Uterus (tissue), 3 donors: ENCODE measurements at regions not wholly inside any gene's neighbourhood (a gene's known extent, or its start where the extent isn't known, plus 50 kb on each side); places are given as distances from the start of the nearest gene placed in this dataset.

Experiments used
- DNase-seq, 2 donors: peaks; one replicate each; pipeline ENCODE4 v3.0.0-alpha.2; 2019 to 2020
- H3K27ac ChIP-seq, 2 donors: fragments of 200-600 bp; sonication (generic); 1 replicate in 1 of 2; 2 replicates in 1 of 2; pipeline ENCODE4 v1.5.1; 2016 to 2018
- H3K27me3 ChIP-seq, 2 donors: fragments of 200-600 bp; sonication (generic); one replicate each; pipeline ENCODE4 v1.5.1; 2018 to 2019; ENCODE audit warnings: control low read depth in 1 of 2
- H3K36me3 ChIP-seq, 2 donors: fragments of 200-600 bp; sonication (generic); one replicate each; pipeline ENCODE4 v1.5.1; 2019; ENCODE audit warnings: control low read depth in 1 of 2
- H3K4me1 ChIP-seq, 2 donors: fragments of 200-600 bp; sonication (generic); one replicate each; pipeline ENCODE4 v1.5.1; 2018 to 2019; ENCODE audit warnings: control low read depth in 1 of 2
- H3K4me3 ChIP-seq, 2 donors: fragments of 200-600 bp; sonication (generic); 1 replicate in 1 of 2; 2 replicates in 1 of 2; pipeline ENCODE4 v1.5.1; 2018 to 2019; ENCODE audit warnings: mild to moderate bottlenecking in 1 of 2
- H3K9me3 ChIP-seq, 2 donors: fragments of 200-600 bp; sonication (generic); one replicate each; pipeline ENCODE4 v1.5.1; 2019; ENCODE audit warnings: control low read depth in 1 of 2
- POLR2A ChIP-seq, 2 donors: fragments of 450-650 bp; IDR thresholded peaks; one replicate each; pipeline ENCODE4 v1.6.1; 2016; ENCODE audit warnings: antibody characterized with exemption in 2 of 2, mild to moderate bottlenecking in 1 of 2, moderate library complexity in 1 of 2
- intact Hi-C: fragments of 100-400 bp; cut with DNase I; formaldehyde crosslinking; loops from one replicate; pipeline ENCODE4 v1.15.1; 2023; ENCODE audit warnings: low total_unique reads
- TF ChIP-seq, protein P1 (sequence below), 4 experiments: fragments of 200-600 bp in 2 of 4; fragments of 450-650 bp in 2 of 4; sonication (generic) in 2 of 4; IDR thresholded peaks; one replicate each; pipeline ENCODE4 v1.5.1; 2016 to 2019; ENCODE audit warnings: antibody characterized with exemption in 4 of 4, mild to moderate bottlenecking in 2 of 4, moderate library complexity in 1 of 4
- donor health status: DM: yes; HTN: yes; CAD: no.

DNA sequence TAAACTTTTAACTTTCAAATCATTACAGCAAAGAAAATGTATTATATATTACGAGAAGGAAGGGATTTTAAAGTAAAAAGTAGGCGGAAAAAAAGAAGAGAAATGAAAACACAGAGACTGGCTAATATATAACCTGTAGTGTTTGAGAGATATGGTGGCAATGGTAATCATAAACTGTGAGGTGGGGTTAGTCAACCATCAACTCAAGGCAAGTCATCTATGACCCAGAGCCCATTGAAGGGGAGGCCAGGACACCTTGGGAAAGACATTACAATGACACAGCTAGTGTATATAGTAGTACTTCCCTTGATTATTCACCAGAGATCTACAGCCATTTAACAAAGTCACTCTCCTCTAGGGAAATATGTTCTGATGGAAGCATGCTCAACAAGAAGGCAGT, 423.9 kb upstream of the PITX2 start:
- intact Hi-C loops: no loop called here

DNA sequence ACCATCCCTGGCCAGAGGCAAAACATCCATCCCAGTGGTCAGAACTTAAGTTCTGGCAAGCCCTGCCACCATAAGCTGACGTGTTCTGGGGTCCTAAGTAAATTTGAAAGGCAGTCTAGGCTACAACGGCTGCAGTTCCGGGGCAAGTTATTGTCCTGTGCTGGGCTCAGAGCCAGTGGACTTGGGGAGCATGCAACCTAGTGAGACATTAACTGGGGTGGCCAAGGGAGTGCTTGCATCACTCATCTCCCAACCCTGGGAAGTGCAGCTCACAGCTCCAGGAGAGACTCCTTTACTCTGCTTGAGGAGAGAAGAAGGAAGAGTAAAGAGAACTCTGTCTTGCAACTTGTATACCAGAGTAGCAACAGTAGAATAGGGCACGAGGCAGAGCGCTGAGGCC, 425.4 kb upstream of the PITX2 start:
- TF ChIP-seq, protein P1, sequence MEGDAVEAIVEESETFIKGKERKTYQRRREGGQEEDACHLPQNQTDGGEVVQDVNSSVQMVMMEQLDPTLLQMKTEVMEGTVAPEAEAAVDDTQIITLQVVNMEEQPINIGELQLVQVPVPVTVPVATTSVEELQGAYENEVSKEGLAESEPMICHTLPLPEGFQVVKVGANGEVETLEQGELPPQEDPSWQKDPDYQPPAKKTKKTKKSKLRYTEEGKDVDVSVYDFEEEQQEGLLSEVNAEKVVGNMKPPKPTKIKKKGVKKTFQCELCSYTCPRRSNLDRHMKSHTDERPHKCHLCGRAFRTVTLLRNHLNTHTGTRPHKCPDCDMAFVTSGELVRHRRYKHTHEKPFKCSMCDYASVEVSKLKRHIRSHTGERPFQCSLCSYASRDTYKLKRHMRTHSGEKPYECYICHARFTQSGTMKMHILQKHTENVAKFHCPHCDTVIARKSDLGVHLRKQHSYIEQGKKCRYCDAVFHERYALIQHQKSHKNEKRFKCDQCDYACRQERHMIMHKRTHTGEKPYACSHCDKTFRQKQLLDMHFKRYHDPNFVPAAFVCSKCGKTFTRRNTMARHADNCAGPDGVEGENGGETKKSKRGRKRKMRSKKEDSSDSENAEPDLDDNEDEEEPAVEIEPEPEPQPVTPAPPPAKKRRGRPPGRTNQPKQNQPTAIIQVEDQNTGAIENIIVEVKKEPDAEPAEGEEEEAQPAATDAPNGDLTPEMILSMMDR (IDR thresholded peaks at IDR 0.05): no peak
- TF ChIP-seq POLR2A (IDR thresholded peaks at IDR 0.05): no peak
- DNase-seq: no peak
- intact Hi-C loops: no loop called here

More for the DNA sequence above, 423.9 kb upstream of the PITX2 start:
- no peaks in the 10 kb centered on the region for H3K36me3 ChIP-seq
- H3K4me1 ChIP-seq: no peaks in the 10 kb centered on the region
- no peaks in the 10 kb centered on the region for H3K27me3 ChIP-seq
- H3K4me3 ChIP-seq: no peak overlapping the region
- no peaks in the 10 kb centered on the region for H3K9me3 ChIP-seq
- no peak for TF ChIP-seq POLR2A (IDR thresholded peaks at IDR 0.05)
- TF ChIP-seq, protein P1 (IDR thresholded peaks at IDR 0.05): no peak
- no peak for DNase-seq
- no peak overlapping the region for H3K27ac ChIP-seq

DNA sequence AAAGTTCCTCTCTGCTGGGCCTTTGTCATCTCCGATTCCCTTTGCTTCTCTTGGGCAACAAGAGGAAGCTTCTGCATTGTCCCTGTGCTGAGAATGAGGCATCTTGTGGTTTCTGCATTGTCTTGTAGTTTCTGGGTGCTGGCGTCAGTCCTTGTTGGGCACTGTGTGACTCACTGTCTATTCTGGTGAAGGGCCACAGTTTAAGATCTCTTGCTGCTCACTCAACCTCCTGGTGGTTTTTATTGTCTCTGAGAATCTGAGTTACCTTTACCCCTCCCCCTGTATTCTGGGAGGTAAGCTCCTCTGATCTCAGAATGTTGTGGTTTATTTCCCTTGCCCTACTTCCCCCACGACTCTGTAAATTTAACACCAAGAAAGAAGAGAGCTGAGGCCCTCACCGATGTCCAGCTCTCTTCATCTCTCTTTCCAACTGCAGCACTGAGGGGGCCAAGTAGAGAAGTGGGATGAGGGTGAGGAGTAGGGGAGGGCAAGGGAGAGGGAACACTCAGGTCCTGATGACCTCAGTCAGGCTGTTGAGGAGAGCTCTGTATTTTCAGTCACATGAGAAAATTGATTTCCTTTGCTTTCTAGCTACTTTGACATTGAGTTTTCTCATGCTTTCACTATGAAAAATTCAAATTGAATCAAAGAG, 441.6 kb upstream of the PITX2 start:
- H3K27me3 ChIP-seq: no peaks in the 10 kb centered on the region
- no peak for DNase-seq
- H3K9me3 ChIP-seq: no peaks in the 10 kb centered on the region
- intact Hi-C loops: no loop called here
- H3K4me3 ChIP-seq: no peak overlapping the region
- no peaks in the 10 kb centered on the region for H3K4me1 ChIP-seq
- no peak overlapping the region for H3K27ac ChIP-seq
- H3K36me3 ChIP-seq: no peaks in the 10 kb centered on the region
- TF ChIP-seq, protein P1 (IDR thresholded peaks at IDR 0.05): no peak
- TF ChIP-seq POLR2A (IDR thresholded peaks at IDR 0.05): no peak

More for the DNA sequence above, 425.4 kb upstream of the PITX2 start:
- H3K4me3 ChIP-seq: no peak overlapping the region
- no peaks in the 10 kb centered on the region for H3K9me3 ChIP-seq
- H3K4me1 ChIP-seq: no peaks in the 10 kb centered on the region
- no peak overlapping the region for H3K27ac ChIP-seq
- no peaks in the 10 kb centered on the region for H3K27me3 ChIP-seq
- H3K36me3 ChIP-seq: no peaks in the 10 kb centered on the region

DNA sequence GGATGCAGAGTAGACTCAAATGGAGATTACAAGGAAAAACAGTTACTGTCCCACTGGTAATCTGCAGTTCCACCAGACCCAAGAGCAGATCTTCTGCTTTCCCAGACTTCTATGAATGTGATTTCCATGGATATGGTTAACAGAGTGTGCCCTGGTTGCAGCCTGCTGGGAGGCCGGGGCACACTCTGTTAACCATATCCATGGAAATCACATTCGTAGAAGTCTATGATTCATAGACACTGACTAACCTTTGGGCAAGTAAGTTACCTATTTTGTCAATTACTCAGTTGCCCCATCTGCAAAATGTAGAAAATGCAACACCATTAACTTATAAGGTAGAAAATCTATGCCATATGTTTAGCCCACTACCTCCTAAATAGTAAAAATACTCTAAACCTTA, 443.1 kb upstream of the PITX2 start:
- no peak overlapping the region for H3K27ac ChIP-seq
- no peak for TF ChIP-seq POLR2A (IDR thresholded peaks at IDR 0.05)
- TF ChIP-seq, protein P1 (IDR thresholded peaks at IDR 0.05): no peak
- H3K9me3 ChIP-seq: no peaks in the 10 kb centered on the region
- no peaks in the 10 kb centered on the region for H3K36me3 ChIP-seq
- H3K4me1 ChIP-seq: no peaks in the 10 kb centered on the region
- H3K27me3 ChIP-seq: no peaks in the 10 kb centered on the region
- intact Hi-C loops: no loop called here
- DNase-seq: no peak
- no peak overlapping the region for H3K4me3 ChIP-seq

DNA sequence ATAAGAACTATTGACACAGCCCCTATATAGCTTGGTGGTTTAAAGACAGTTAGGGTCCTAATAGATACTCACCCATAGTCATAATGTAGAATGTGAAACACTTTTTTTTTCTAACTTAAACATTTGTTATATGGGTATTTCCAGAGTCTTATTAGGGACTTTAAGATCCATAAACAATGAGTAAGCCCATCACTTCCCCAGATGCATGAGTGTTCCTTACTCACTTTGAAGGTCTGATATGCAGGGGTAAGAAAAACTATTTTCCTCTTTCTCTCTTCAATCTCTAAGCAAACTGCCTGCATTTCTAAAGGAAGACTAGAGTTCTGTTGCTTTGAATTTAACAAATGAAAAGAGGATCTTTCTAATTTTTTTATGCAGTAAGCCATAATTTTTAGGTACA, 443.6 kb upstream of the PITX2 start:
- no peaks in the 10 kb centered on the region for H3K36me3 ChIP-seq
- intact Hi-C loops: no loop called here
- H3K4me1 ChIP-seq: no peaks in the 10 kb centered on the region
- no peak for DNase-seq
- TF ChIP-seq, protein P1 (IDR thresholded peaks at IDR 0.05): no peak
- no peak for TF ChIP-seq POLR2A (IDR thresholded peaks at IDR 0.05)
- H3K4me3 ChIP-seq: no peak overlapping the region
- H3K27ac ChIP-seq: no peak overlapping the region
- no peaks in the 10 kb centered on the region for H3K27me3 ChIP-seq
- H3K9me3 ChIP-seq: no peaks in the 10 kb centered on the region
